Prostate gland (tissue), 2 donors: ENCODE measurements at regions not wholly inside any gene's neighbourhood (a gene's known extent, or its start where the extent isn't known, plus 50 kb on each side); places are given as distances from the start of the nearest gene placed in this dataset.
A peak's percentile ranks its signal among the peaks of the same experiment; 100 is the strongest.

ENCODE experiments used
- DNase-seq: peaks from one replicate; pipeline ENCODE4 v3.0.0-alpha.2; 2019; ENCODE audit warnings: low spot score
- H3K27ac ChIP-seq, 2 donors: fragments of 200-600 bp; sonication (generic); 2 replicates each; pipeline ENCODE4 v1.5.1; 2017 to 2019
- H3K27me3 ChIP-seq: fragments of 200-600 bp; sonication (generic); replicated peaks from 2 replicates; pipeline ENCODE4 v1.5.1; 2019; ENCODE audit not compliant: insufficient read depth
- H3K36me3 ChIP-seq, 2 donors: fragments of 200-600 bp; sonication (generic); 1 replicate in 1 of 2; 2 replicates in 1 of 2; pipeline versions ENCODE4 v1.5.1 to v1.8.1; 2017 to 2019
- H3K4me1 ChIP-seq: fragments of 200-600 bp; sonication (generic); replicated peaks from 2 replicates; pipeline ENCODE4 v1.5.1; 2019
- H3K4me3 ChIP-seq, 2 donors: fragments of 200-600 bp; sonication (generic); 2 replicates each; pipeline ENCODE4 v1.5.1; 2017 to 2019
- H3K9me3 ChIP-seq: fragments of 200-600 bp; sonication (generic); 2 replicates; pipeline ENCODE4 v1.5.1; 2017
- CTCF ChIP-seq, 4 experiments: fragments of 200-600 bp in 2 of 4; fragments of 450-650 bp in 2 of 4; sonication (generic) in 2 of 4; IDR thresholded peaks; 1 replicate in 3 of 4; 2 replicates in 1 of 4; pipeline ENCODE4 v1.5.1; 2016 to 2019; ENCODE audit warnings: antibody characterized with exemption in 4 of 4, mild to moderate bottlenecking in 2 of 4, moderate library complexity in 2 of 4
- POLR2A ChIP-seq: fragments of 450-650 bp; IDR thresholded peaks from one replicate; pipeline ENCODE4 v1.6.1; 2016; ENCODE audit warnings: antibody characterized with exemption, mild to moderate bottlenecking
- POLR2AphosphoS5 ChIP-seq: sonication (generic); formaldehyde crosslinking; IDR thresholded peaks from one replicate; pipeline ENCODE4 v1.6.1; 2017; ENCODE audit warnings: antibody characterized with exemption
- WGBS: methylation state at CpG from one replicate; pipeline ENCODE4 v1.1.5; 2018; 5-methylcytosine and 5-hydroxymethylcytosine counted together
- intact Hi-C: fragments of 100-400 bp; cut with DNase I; formaldehyde crosslinking; loops from one replicate; pipeline ENCODE4 v1.14.2; 2022

DNA sequence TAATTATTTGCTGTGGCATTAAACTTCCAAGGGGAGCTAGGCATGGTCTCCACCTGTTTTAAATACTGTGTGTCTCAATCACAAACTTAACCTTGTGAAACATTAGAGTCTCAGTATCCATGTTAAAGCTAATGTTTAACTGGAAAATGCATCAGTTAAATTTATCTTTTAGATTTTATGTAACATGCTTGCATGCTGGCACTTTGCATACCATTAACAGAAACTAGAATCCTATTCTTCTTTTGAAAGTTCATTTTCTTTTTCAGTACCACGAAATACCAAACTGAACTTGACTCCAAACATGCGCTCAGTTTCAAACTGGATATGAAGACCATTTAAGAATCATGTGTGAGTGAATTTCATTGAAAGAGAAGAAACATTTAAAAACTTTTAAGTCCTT, 328.9 kb upstream of the SLC10A2 start:
- intact Hi-C loops, result no loop called here

DNA sequence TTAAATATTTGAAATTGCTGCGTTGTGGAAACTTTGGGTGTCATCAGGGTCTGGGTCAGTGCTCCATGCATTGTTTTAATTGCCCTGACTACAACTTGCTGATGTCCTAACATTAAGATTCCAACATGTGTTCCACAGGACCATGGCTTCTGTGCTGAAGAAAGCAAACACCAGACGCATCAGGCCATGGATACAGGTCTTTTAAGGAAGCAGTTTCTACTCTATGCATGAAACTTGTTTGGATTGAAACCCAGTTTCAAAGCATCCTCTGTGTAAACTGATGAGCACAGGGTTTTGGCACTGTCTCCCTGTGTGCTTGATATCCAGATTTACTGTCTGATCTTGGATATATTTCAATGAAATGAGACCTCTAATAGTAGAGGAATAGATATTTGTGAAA, 328.4 kb upstream of the SLC10A2 start:
- Histone ChIP-seq H3K4me1 (no peaks in the 10 kb centered on the region), H3K27me3 (no peaks in the 10 kb centered on the region), H3K36me3 (no peaks in the 10 kb centered on the region), H3K27ac (no peak overlapping the region), H3K9me3 (no peaks in the 10 kb centered on the region), H3K4me3 (no peak overlapping the region)
- DNase-seq, result peak; percentile 24
- intact Hi-C loops, result no loop called here
- 44% methylated on average over 2 of the region's 2 CpGs for WGBS
- peak; percentile 68 for TF ChIP-seq POLR2AphosphoS5
- TF ChIP-seq CTCF (IDR thresholded peaks at IDR 0.05), result no peak
- no peak for TF ChIP-seq POLR2A

More for the DNA sequence above, 328.9 kb upstream of the SLC10A2 start:
- no peaks in the 10 kb centered on the region for H3K9me3 ChIP-seq
- WGBS, result 57% methylated on average over 2 of the region's 2 CpGs
- DNase-seq, result no peak
- no peak for TF ChIP-seq CTCF (IDR thresholded peaks at IDR 0.05)
- no peak for TF ChIP-seq POLR2AphosphoS5
- no peak for TF ChIP-seq POLR2A
- no peaks in the 10 kb centered on the region for H3K36me3 ChIP-seq
- H3K27ac ChIP-seq, result no peak overlapping the region
- no peaks in the 10 kb centered on the region for H3K27me3 ChIP-seq
- no peak overlapping the region for H3K4me3 ChIP-seq
- no peaks in the 10 kb centered on the region for H3K4me1 ChIP-seq

- no peak for DNase-seq
- intact Hi-C loops, result no loop called here
- TF ChIP-seq CTCF (IDR thresholded peaks at IDR 0.05) (no peak), POLR2A (no peak), POLR2AphosphoS5 (no peak)
- Histone ChIP-seq H3K9me3 (no peaks in the 10 kb centered on the region), H3K27me3 (no peaks in the 10 kb centered on the region), H3K4me3 (no peak overlapping the region), H3K27ac (no peak overlapping the region), H3K36me3 (no peaks in the 10 kb centered on the region), H3K4me1 (no peaks in the 10 kb centered on the region)
- 66% methylated on average over 3 of the region's 3 CpGs for WGBS
These were observed 325.7 kb upstream of the SLC10A2 start for GRCh38 chr13:103391936-103392335.

GRCh38 chr13:103388839-103389238, 322.6 kb upstream of the SLC10A2 start:
- intact Hi-C loops, result no loop called here
- no peaks in the 10 kb centered on the region for H3K27me3 ChIP-seq
- no peaks in the 10 kb centered on the region for H3K4me1 ChIP-seq
- H3K9me3 ChIP-seq, result no peaks in the 10 kb centered on the region
- DNase-seq, result no peak
- H3K27ac ChIP-seq, result no peak overlapping the region
- 74% methylated on average over 1 of the region's 1 CpG for WGBS
- no peaks in the 10 kb centered on the region for H3K36me3 ChIP-seq
- H3K4me3 ChIP-seq, result no peak overlapping the region
- TF ChIP-seq POLR2A (no peak), CTCF (IDR thresholded peaks at IDR 0.05) (no peak), POLR2AphosphoS5 (no peak)

GRCh38 chr13:103386341-103386740, 320.1 kb upstream of the SLC10A2 start:
- Histone ChIP-seq H3K27ac (no peak overlapping the region), H3K4me3 (no peak overlapping the region), H3K9me3 (no peaks in the 10 kb centered on the region), H3K36me3 (no peaks in the 10 kb centered on the region), H3K27me3 (no peaks in the 10 kb centered on the region), H3K4me1 (no peaks in the 10 kb centered on the region)
- TF ChIP-seq POLR2AphosphoS5 (no peak), CTCF (IDR thresholded peaks at IDR 0.05) (no peak), POLR2A (no peak)
- no peak for DNase-seq
- intact Hi-C loops, result no loop called here
- 63% methylated on average over 3 of the region's 3 CpGs for WGBS
